Pancreas (tissue), 10 donors: ENCODE measurements at regions not wholly inside any gene's neighbourhood (a gene's known extent, or its start where the extent isn't known, plus 50 kb on each side); places are given as distances from the start of the nearest gene placed in this dataset.

ENCODE experiments used
- ATAC-seq, 4 donors: fragments of 200-7000 bp; cut with Tn5 transposase; one replicate each; pipeline versions ENCODE4 v1.8.0 to v1.9.1; 2020; ENCODE audit warnings: mild to moderate bottlenecking in 4 of 4, moderate library complexity in 4 of 4
- DNase-seq, 6 donors: peaks; one replicate each; pipeline ENCODE4 v3.0.0-alpha.2; 2020
- FAIRE-seq: peaks from 2 replicates; lab custom pipeline; 2012; peaks lifted over from hg19 to GRCh38; lab: Jason Lieb, UNC
- H3K27ac ChIP-seq, 4 donors: fragments of 200-600 bp; sonication (generic); 1 replicate in 3 of 4; 2 replicates in 1 of 4; pipeline versions ENCODE4 v1.5.0 to v1.8.0; 2020
- H3K27me3 ChIP-seq, 4 donors: fragments of 200-600 bp; one replicate each; pipeline ENCODE4 v1.8.0; 2021
- H3K36me3 ChIP-seq, 3 donors: fragments of 200-600 bp; sonication (generic) in 1 of 3; one replicate each; pipeline versions ENCODE4 v1.5.0 to v1.8.0; 2020 to 2021
- H3K4me1 ChIP-seq, 3 donors: fragments of 200-600 bp; one replicate each; pipeline ENCODE4 v1.8.0; 2021
- H3K4me3 ChIP-seq, 4 donors: fragments of 200-600 bp; sonication (generic) in 2 of 4; one replicate each; pipeline versions ENCODE4 v1.5.0 to v1.8.0; 2020 to 2021
- H3K9me3 ChIP-seq, 4 donors: fragments of 200-600 bp; one replicate each; pipeline ENCODE4 v1.8.0; 2021
- WGBS, 2 donors: extraction: QIAGEN DNeasy Blood & Tissue Kit; methylation state at CpG; one replicate each; pipeline ENCODE4 v1.1.7; 2013; 5-methylcytosine and 5-hydroxymethylcytosine counted together
- intact Hi-C, 3 donors: fragments of 100-400 bp; cut with DNase I; formaldehyde crosslinking; loops; one replicate each; pipeline versions ENCODE4 v1.11.1 to v1.14.2; 2022
- TF ChIP-seq, protein P1 (sequence below), 4 donors: fragments of 200-600 bp; sonication (generic) in 3 of 4; IDR thresholded peaks; one replicate each; pipeline versions ENCODE4 v1.5.0 to v1.8.0; 2021; ENCODE audit warnings: antibody characterized with exemption in 4 of 4
- donor health status: healthy with polysubstance abuse.
- donor health status: DM: no; HTN: no; CAD: no; lungs with moderate emphysema.
- donor health status: DM: no; HTN: no; CAD: no.
- donor health status: control.
- donor health status: control.
- donor health status: Bipolar disorder and iron deficiency.
- donor health status: DM: yes; HTN: yes; CAD: no.
- donor health status: DM: no; HTN: no; CAD: no.
- donor health status: DM: no; HTN: no; CAD: no.
- donor health status: DM: yes; HTN: yes; CAD: no.

DNA sequence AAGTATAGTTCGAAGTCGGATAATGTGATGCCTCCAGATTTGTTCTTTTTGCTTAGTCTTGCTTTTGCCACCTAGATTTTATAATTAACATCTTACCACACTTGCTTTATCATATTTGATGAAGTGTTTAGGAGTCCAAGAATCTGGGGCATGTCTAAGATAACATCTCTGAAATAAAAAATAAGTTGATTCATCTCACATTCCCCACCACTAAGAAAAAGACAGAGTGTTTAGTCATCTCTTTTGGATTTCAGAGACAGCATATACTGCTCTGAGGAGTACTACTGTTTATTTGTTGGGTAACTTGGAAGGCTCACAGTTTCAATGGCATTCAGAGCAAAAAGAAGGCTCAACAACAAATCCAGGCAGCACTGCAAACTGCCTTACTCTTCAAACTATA is 324.2 kb upstream of the ATP11B start:
- H3K27me3 ChIP-seq = no peaks in the 10 kb centered on the region
- H3K36me3 ChIP-seq = no peaks in the 10 kb centered on the region
- H3K4me1 ChIP-seq = no peaks in the 10 kb centered on the region
- H3K4me3 ChIP-seq = no peak overlapping the region
- intact Hi-C loops = no loop called here
- ATAC-seq (no peak), FAIRE-seq (no peak), DNase-seq (no peak)
- no peaks in the 10 kb centered on the region for H3K9me3 ChIP-seq
- no peak overlapping the region for H3K27ac ChIP-seq
- TF ChIP-seq, protein P1, sequence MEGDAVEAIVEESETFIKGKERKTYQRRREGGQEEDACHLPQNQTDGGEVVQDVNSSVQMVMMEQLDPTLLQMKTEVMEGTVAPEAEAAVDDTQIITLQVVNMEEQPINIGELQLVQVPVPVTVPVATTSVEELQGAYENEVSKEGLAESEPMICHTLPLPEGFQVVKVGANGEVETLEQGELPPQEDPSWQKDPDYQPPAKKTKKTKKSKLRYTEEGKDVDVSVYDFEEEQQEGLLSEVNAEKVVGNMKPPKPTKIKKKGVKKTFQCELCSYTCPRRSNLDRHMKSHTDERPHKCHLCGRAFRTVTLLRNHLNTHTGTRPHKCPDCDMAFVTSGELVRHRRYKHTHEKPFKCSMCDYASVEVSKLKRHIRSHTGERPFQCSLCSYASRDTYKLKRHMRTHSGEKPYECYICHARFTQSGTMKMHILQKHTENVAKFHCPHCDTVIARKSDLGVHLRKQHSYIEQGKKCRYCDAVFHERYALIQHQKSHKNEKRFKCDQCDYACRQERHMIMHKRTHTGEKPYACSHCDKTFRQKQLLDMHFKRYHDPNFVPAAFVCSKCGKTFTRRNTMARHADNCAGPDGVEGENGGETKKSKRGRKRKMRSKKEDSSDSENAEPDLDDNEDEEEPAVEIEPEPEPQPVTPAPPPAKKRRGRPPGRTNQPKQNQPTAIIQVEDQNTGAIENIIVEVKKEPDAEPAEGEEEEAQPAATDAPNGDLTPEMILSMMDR (IDR thresholded peaks at IDR 0.05) = no peak
- 90 to 94% methylated on average over 2 of the region's 2 CpGs for WGBS, 2 donors

DNA sequence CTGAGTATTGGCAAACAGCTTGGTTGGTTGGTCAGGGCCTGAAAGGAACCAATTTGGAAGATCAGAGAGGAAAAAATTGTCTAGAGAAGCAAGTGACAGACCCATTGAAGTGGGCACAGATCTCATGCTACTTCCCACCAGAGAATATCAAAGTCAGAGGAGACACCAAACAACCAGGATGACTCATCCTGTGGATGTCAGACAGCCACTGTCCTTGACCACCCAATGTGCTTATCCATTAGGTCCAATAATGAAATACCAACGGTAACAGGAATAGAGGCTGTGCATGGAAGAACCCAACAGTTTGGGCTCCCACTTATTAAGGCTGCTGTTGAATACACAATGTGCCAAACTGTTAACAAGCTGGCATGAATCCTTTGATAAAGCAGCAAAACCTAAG is 323.1 kb upstream of the ATP11B start:
- Histone ChIP-seq H3K36me3 (no peaks in the 10 kb centered on the region), H3K9me3 (no peaks in the 10 kb centered on the region), H3K4me3 (no peak overlapping the region), H3K27me3 (no peaks in the 10 kb centered on the region), H3K4me1 (no peaks in the 10 kb centered on the region), H3K27ac (no peak overlapping the region)
- no peak for DNase-seq
- TF ChIP-seq, protein P1 (IDR thresholded peaks at IDR 0.05) = no peak
- WGBS, 2 donors = 77 to 88% methylated on average over 1 of the region's 1 CpG
- FAIRE-seq = no peak
- no peak for ATAC-seq
- intact Hi-C loops = no loop called here

DNA sequence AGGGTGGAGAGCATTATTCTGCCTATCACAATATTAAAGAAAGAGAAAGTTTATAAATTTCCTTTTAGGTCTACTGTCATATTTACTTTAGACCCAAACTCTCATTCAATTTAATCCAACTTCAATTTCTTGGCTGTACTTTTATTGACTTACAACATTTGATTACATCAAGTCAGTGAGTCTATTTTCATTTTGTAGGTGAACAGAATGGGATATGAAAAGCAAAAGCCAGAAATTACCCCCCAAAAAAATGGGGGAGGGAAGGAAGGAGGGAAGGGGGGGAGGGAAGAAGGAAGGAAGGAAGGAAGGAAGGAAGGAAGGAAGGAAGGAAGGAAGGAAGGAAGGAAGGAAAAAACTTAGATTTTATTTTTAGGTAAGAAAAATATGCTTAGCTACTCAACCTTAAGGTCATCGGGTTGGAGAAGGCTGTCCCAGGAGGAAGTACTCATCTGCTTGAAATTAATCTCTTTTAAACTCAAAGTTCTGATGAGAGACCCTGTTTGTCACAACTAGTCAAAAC is 320.1 kb upstream of the ATP11B start:
- H3K36me3 ChIP-seq = no peaks in the 10 kb centered on the region
- no peaks in the 10 kb centered on the region for H3K4me1 ChIP-seq
- intact Hi-C loops = no loop called here
- H3K9me3 ChIP-seq = no peaks in the 10 kb centered on the region
- ATAC-seq = no peak
- WGBS, 2 donors = 70 to 91% methylated on average over 1 of the region's 1 CpG
- H3K27me3 ChIP-seq = peaks cover 0 to 5% (median 0%) of the 10 kb centered on the region in 4 donors
- DNase-seq = no peak
- H3K4me3 ChIP-seq = no peak overlapping the region
- no peak overlapping the region for H3K27ac ChIP-seq
- no peak for FAIRE-seq
- TF ChIP-seq, protein P1 (IDR thresholded peaks at IDR 0.05) = no peak

DNA sequence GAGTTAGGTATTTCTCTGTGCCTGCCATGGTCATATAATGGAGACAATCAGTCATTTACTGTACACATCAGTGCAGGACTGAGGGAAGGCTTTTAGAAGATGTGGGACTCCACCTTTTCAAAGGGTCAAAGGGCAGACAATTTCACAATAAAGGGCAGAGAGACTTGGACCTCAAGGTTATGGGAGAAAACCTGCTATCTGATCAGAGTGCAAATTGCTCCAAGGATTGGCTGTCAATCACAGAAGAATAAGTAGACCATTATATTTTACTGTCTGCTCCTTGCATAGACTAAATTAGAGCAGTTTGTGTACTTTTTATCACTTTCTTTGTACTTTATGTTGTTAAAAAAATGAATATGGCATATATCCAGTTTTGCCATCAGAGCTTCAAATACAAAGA is 314.9 kb upstream of the ATP11B start:
- Histone ChIP-seq H3K4me1 (no peaks in the 10 kb centered on the region), H3K36me3 (no peaks in the 10 kb centered on the region), H3K27ac (no peak overlapping the region), H3K4me3 (no peak overlapping the region), H3K9me3 (no peaks in the 10 kb centered on the region), H3K27me3 (peaks cover 0 to 5% (median 0%) of the 10 kb centered on the region in 4 donors)
- FAIRE-seq = no peak
- TF ChIP-seq, protein P1 (IDR thresholded peaks at IDR 0.05) = no peak
- no peak for DNase-seq
- ATAC-seq = no peak
- intact Hi-C loops = no loop called here

DNA sequence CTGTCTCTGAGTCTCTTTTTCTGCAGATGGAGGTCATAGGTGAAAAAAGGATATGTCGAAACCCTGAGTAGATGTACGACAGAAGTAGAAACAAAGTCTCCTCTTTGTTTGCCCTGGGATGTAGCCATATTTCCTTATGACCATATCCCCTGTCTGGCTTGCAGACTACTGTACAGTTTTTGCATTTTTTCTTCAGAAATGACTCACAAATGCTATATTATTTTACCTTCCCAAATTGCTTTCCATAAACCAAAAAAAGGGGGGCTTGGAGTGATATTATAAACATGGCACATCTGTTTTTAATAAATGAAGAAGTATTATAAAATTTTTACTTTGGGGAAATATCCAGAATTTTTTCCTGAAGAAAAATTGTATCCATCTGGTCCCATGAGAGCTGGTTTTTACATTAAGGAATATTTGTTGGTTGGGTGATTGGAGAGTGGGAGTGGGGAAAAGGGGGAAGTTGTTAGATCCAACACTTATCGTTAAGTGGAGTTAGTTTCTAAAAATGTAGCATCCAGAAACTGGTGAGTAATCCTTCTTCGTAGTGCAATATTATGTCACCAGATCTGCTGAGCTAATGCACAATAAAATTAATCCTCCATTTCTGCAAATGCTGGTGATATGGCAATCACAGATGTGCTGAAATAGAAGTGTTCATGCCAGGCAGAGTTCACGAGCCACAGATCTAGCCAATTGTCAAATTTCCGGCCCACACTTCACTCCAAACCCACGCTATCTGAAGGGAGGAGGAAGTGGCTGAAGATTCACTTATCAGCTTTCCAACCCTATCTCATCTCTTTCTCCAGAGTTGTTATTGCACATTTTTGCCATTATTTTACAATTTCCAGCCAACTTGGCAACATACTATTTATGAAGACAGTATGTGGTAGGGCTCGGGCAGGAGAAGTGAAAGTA is 313.6 kb upstream of the ATP11B start:
- ATAC-seq = no peak
- FAIRE-seq = no peak

More for the DNA sequence above, 313.6 kb upstream of the ATP11B start:
- intact Hi-C loops = no loop called here
- Histone ChIP-seq H3K27ac (no peak overlapping the region), H3K27me3 (peaks cover 0 to 5% (median 0%) of the 10 kb centered on the region in 4 donors), H3K4me3 (no peak overlapping the region), H3K9me3 (no peaks in the 10 kb centered on the region), H3K4me1 (no peaks in the 10 kb centered on the region), H3K36me3 (no peaks in the 10 kb centered on the region)
- WGBS, 2 donors = 70 to 77% methylated on average over 8 of the region's 8 CpGs
- DNase-seq = no peak
- TF ChIP-seq, protein P1 (IDR thresholded peaks at IDR 0.05) = no peak
